Cardiac septum (tissue), 1 donor: ENCODE measurements at regions not wholly inside any gene's neighbourhood (a gene's known extent, or its start where the extent isn't known, plus 50 kb on each side); places are given as distances from the start of the nearest gene placed in this dataset.
"Not testable (repeated sequence)": the region's sequence is repeated elsewhere in the genome, so short reads cannot be mapped to it uniquely, and the experiment has no call there.

Experiments
- DNase-seq: peaks from one replicate; pipeline ENCODE4 v3.0.0-alpha.2; 2020; ENCODE audit warnings: low spot score
- intact Hi-C: fragments of 100-400 bp; cut with DNase I; formaldehyde crosslinking; loops from one replicate; pipeline ENCODE4 v1.14.0; 2022
- donor health status: DM: no; HTN: no; CAD: no.

DNA sequence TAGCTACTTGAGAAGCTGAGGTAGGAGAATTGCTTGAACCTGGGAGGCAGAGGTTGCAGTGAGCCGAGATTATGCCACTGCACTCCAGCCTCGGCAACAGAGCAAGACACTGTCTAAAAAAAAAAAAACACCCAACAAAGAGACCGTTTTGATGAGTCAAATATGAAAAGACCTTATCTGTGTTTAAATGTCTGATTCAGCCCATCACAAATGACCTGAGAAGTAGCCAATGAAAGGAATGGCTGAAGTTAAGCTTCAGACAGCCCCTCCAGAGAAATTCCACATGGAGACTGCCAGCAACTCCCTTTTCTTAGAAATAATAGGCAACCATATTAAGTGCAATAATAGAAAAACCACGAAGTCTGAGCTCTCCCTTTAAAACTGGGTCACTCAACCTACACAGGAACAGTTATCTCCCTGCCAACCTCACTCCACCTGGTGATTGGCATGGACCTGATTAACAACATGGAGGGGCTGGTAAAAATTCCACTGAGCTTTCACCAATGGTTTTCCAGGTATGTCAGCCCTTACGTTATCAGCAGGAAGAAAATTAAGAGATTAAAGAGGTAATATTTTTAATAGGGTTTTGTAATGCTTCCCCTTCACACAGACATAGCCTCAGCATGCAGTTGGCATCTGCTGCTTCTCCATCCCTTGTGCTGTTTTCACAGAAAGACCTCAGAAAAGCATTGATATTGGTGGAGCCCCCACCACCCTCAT, 238.1 kb upstream of the STT3B start:
- no peak for DNase-seq
- intact Hi-C loops = no loop called here

DNA sequence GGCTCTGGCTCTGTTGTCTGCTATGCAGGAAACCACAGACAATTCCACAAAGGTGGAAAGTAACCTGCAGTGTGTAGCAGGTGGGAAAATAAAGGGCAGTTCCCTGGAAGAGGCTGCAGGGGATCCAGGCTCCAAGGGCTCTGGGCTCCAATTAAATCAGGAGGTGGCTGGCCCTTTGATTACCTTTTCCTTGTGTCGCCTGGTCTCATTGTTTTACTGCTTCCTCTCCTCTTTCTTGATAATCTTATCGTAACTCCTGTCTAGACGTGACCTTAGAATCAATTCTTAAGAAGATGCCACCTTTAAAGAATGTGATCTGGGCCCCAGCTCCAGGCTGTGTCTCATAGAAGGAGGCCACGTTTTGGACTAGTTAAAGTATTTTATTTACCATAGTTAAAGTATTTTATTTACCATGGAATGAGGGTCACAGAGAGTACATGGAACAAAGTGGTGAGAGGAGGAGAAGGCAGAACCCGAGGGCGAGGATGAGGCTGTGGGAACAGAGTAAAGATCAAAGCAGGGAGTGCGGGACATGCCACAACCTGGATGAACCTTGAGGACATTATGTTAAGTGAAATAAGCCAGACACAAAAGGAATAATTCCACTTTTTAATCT, 237.5 kb upstream of the STT3B start:
- intact Hi-C loops = no loop called here

DNA sequence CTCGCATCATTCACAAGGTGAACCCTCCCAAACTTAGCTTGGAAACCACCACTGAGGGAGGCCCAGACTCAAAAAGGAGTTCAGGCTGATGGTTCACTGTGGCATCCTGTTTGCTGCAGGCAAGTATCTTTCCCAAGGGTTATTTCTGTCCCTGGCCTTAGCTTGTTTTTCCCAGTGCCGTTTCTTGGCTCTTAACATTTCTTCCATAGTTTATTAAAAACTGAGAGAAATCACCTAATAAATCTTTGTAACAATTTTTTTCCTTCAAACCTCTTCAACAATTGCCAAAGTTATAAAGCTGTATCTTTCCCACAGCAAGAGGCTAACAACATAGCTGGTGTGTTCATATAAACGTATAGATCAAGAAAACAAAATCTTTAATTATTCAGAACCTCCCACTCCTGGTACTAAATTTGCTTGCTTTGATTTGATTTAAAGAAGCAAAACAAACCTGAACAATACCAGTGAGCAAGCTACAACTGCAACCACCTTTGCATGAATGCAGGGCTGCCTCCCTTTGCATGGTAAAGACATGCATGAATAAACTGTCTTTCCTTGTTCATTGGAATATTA, 234.9 kb upstream of the STT3B start:
- intact Hi-C loops = no loop called here
- no peak for DNase-seq

More for the DNA sequence above, 237.5 kb upstream of the STT3B start:
- no peak for DNase-seq

DNA sequence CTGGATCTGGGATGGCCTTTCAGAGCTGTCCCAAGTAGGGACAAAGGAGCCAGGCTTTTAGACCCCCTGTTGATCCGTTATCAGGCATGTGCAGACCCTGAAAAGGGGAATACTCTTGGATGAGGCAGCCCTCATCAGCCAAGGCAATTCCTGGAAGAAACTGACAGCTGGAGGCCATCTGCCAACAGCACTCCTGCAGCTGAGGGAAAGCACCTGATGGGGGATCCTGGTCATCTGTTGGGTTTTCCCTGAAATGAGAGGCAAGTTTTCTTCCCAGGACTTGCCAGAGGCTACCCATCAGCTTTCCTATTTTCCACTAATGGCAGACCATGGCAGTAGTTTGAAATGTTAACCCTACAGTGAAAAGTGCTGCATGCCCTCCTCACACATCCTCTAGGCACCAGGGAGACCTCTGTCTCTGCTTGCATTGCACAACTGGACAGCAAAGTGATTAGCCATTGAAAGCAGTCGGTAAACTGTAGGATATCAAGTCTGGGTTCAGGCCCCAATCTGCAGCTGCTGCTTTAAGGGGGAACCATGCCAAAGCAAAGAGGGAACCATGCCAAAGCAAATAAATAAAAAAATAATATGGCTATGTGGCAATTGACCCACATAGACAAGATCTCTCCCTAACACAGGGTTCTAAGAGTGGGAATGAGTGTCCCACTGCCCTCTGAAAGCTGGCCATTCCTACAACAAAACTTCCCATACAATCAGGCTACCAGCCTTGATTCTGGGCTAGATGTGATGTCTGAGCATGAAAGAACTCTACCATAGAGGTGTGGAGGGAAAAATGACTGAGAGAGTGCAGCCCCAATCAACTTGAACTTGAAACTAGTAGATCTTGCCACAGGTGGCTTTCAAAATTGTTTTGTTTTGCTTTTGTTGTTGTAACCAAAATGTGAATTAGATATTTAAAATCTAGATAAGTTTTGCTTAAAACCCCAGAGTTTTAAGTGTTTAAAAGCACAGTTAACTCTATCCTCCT, 232.0 kb upstream of the STT3B start:
- no peak for DNase-seq

DNA sequence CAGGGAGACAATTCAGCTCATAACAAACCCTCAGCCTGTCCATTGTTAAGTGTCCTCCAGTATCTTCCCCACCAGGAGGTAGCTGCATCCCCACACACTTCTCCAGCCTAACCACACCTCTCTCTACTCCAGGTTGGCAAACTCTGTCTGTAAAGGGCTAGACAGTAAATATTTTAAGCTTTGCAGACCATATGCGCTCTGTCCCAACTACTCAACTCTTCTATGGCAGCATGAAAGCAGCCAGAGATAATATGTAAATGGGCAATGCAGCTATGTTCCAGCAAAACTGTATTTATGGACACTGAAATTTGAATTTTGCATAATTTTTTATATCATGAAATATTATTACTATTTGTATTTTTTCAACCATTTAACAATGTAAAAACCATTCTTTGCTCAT, 230.4 kb upstream of the STT3B start:
- intact Hi-C loops = no loop called here
- DNase-seq = no peak

More for the DNA sequence above, 232.0 kb upstream of the STT3B start:
- intact Hi-C loops = no loop called here

DNA sequence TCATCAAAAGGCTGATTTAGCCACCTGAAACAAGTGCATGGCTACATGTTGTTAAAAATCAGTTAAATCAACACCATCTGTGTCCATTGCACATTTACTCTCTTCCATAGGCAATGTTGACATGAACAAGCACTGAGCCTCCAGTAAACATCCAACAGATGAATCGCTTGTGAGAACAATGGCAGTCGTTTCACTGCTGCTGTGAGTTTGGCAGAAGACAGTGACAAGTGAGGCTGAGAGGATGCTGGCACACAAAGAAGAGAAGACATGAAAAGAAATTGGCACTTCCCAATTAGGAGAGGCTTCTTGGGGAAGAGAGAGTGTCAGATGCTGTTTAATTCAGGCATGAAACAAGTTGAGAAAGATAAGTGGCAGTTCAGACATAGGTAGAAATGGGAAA, 227.4 kb upstream of the STT3B start:
- DNase-seq = no peak
- intact Hi-C loops = no loop called here

DNA sequence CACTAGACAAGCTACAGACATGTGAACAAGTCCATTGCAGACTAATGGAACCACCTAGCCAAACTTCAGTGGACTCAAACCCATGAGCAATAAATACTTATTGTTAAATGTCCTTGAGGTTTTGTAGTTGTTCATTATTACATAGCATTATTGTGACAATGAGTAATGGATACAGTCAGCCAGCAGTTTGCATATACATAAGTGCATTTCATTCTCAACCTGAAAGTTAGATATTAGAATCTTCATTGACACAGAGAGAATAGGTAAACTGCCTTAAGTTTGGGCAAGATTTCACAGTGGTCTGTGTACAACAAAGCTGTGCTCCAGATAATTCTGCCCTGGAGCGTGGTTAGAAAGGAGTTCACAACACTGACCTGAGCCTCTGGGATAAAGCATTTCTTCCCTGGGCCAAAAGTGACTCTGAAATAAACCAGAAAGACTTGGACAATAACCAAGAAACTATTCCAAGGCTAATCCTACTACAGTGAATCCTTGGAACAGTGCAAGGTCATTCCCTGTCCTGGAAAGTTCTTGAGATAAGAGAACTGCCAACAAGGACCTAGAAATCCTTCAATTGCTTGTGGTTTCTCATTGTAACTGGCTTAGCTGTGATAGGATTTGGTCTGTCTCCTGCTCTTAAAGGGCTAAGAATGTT, 225.5 kb upstream of the STT3B start:
- intact Hi-C loops = no loop called here
- no peak for DNase-seq

DNA sequence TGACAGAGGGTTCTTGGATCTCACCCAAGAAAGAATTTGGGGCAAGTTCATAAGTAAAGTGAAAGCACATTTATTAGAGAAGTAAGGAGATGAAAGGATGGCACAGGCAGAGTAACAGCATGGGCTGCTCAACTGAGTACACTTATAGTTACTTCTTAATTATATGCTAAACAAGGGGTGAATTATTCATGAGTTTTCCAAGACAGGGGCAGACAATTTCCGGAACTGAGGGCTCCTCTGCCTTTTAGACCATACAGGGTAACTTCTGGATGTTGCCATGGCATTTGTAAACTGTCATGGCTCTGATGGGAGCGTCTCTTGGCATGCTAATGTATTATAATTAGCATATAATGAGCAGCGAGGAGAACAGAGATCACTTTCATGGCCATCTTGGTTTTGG, 221.2 kb upstream of the STT3B start:
- DNase-seq = no peak
- intact Hi-C loops = no loop called here

DNA sequence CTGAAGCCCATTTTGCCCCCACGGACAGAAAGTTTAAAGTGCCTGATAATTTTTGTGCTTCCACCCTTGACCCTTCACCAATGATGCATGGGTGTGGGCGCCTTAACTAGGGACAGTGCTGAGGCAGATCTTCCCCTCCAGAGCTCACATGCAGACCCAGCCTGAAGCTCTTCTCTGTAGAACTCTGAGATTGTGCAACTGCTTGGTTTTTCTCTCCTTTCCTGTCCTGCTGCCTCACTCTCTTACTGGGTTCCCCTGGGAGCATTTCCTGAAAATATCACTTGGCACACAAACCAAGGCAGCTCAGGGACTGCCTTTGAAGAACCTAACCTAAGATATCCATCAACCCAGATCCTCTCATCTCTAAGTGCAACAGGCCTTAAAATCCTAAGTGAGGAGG, 220.3 kb upstream of the STT3B start:
- intact Hi-C loops = no loop called here
- no peak for DNase-seq

DNA sequence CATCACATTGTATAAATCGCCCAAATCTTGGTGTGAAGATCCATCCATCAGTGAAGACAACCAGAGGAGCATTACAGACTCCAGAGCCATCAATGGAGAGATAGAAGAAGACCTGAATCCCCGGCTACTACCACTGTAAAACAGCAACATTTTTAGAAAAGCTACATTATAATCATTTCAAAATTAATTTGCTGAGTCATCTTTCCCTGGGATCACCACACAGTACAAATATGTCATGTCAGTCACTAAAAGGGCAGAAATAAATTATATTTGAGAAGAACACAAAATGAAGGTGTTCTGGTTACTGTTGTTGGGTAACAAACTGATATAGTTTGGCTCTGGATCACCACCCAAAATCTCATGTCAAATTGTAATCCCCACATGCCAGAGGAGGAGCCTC, 218.5 kb upstream of the STT3B start:
- DNase-seq = no peak
- intact Hi-C loops = no loop called here

DNA sequence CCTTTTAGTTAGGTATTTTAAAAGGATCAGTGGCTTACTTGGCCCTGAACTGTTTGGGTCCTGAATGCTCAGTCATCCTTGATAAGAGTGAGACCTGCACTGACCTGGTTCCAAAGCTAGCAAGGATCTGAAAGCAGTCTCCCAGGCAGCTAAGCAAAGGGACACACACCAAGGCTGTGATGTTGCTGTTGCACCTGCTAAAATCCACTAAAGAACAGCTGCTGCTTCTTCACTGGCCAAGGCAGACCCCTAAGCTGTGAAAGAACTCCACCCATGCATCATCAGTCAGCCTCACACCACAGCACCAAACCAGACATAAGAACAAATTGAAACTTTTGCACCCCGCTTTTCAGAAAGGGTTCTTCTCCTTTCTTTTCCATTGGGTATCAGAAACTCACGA, 213.4 kb upstream of the STT3B start:
- no peak for DNase-seq
- intact Hi-C loops = no loop called here

DNA sequence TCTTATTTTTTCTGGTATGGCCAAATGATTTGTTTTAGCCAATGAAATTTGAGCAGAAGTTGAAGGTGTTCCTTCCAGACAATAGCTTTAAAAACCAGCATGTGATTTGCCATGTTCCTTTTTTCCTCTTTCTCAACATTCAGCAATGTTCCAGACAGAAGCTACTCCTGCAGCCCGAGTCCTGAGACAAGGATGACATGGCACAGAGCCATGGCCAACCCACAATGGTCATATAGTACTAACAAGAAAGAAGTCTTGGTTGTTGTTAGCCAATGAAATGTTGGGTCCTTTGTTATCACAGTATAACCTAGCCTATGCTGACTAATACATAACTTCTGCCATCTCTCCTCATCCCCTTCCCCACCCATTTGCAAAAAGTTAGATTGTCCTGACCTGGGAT, 211.1 kb upstream of the STT3B start:
- DNase-seq = no peak
- intact Hi-C loops = no loop called here

DNA sequence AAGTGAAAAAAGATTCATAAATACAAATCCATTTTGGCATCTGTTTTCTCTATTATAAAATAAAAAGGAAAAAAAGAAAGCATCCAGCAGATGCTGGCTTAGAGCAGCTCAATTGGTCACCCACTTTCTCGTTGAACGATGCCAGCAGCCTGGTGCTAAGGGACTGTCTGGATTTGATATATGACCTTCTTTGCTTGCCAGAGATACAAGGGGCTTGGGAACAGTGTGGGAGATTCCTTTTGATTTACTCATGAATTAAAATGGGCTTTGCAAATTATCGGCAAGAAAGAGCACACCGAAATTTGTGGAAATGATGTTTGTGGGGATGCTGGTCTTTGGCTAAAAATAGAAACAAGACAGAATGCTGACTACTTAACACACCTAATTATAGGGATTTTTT, 210.3 kb upstream of the STT3B start:
- intact Hi-C loops = no loop called here
- DNase-seq = no peak

DNA sequence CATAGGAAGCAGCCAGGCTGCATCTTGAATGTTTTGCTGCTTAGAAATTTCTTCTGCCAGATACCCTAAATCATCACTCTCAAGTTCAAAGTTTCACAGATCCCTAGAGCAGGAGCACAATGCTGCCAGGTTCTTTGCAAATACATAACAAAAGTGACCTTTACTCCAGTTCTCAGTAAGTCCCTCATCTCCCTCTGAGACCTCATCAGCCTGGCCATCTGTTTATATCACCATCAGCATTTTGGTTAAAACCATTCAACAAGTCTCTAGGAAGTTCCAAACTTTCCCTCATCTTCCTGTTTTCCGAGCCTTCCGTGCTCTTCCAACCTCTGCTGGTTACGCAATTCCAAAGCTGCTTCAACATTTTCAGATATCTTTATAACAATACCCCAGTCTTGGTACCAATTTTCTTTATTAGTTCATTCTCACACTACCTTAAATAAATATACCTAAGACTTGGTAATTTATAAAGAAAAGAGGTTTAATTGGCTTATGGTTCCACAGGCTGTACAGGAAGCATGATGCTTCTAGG, 204.8 kb upstream of the STT3B start:
- DNase-seq, intact Hi-C loops: not testable (repeated sequence)

DNA sequence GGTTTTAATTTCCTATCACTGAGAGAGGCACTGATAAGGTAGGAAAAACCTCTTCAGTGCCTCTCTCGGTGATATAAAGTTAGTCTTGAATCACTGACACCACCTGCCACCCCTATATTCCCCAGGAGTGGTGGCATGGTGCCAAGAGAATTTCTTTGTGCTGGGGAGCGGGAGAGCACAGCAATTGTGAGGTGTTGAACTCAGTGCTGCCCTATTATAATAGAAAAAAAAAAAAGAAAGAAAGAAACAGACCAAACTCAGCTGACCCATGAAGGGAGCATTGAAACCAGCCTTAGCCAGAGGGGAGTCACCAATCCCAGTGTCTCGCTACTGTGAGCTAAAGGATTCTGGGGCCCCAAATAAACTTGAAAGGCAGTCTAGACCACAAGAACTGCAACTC, 201.4 kb upstream of the STT3B start:
- DNase-seq = no peak
- intact Hi-C loops = no loop called here

DNA sequence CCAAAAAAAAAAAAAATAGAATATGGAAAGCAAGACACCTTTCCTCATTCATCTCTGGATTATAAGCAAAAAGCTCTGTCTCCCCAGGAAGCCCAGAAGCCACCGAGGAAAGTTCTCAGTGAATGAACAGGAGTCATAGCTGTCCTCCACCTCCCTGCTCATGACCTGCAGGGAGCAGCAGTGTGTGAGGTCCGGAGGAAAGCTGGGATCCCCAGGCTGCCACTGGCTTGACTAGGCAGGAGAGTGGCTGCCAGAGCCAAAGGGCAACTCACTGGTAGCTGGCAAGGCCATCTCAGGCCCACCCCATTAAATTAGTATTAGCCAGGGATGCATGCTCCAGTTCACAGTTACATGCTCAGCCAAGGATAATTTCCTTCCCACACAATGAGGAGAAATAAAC, 191.6 kb upstream of the STT3B start:
- intact Hi-C loops = no loop called here
- DNase-seq = no peak

DNA sequence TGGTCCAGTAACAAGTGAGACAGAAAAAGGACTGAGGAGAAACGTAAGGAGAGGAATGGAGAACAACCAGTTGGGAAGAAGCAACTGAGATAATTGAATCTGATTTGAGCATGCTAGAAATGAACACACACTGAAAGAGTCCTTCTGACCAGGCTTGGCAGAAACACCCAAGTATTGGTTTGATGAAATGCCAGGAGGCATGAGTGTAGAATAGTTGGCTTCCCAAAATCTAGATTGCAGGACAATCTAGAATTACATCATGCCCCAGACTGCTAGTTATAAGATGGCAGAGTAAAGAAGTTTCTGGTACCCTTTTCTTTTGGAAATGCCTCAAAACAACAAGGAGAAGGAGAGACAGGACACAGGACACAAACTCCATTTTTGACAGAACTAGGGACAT, 189.7 kb upstream of the STT3B start:
- intact Hi-C loops = no loop called here
- no peak for DNase-seq

DNA sequence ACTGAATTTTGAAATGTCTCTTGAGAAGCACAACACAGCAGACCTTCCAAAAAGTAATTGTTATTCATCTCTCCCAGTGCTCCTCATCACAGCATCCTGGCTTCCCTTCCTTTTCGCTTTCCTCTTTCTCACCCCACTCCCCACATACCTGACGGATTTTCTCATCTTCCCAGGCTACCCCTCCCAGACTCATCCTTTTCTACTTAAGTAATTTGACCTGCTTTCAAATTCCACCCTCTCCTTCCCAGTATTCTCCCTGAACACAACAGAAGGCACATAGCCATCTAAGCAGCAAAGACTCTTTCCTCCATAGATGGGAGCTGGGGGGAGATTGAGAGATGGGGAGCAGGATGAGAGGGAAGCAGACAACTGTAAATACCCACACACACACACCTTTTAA, 187.1 kb upstream of the STT3B start:
- no peak for DNase-seq
- intact Hi-C loops = no loop called here

DNA sequence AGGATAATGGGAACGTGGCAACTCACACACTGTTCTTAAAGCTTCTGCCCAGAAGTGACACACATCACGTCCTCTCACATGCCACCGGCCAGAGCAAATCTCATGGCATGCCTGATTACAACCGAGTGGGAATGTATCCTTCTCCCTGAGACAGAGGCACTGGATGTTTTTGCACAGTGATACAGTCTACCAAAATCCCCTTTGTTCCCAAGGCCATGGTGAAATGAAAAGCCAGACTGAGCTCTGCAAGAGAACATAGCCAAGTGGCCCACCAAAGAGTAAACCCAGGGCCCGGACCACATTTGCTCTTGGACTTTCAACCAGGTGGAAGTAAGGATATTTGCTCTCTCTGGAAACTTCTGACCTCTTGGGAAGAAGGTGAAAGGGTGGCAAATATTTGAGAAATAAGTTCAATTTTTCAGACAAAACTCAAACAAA, 186.2 kb upstream of the STT3B start:
- DNase-seq = no peak
- intact Hi-C loops = no loop called here
